IMR-90 (cell line): ENCODE measurements at regions not wholly inside any gene's neighbourhood (a gene's known extent, or its start where the extent isn't known, plus 50 kb on each side); places are given as distances from the start of the nearest gene placed in this dataset.

Experiments used
- ATAC-seq: fragments of 200-7000 bp; cut with Tn5 transposase; 2 replicates; pipeline ENCODE4 v1.9.1; 2020; ENCODE audit warnings: low read depth, mild to moderate bottlenecking, moderate library complexity
- BruUV-seq: library from RNA; stranded (reverse); fragments of 400-500 nt; replicated peaks from 2 replicates; lab custom pipeline; 2021; lab: Mats Ljungman, UMichigan
- CTCF ChIA-PET: fragments of 300-600 bp; formaldehyde crosslinking; extraction: SDS; loops from one replicate; lab custom pipeline; 2021; ENCODE audit warnings: antibody characterized with exemption; lab: Yijun Ruan, JAX
- POLR2A ChIA-PET: fragments of 300-600 bp; sonication (Branson Sonifier 250); formaldehyde crosslinking; loops from one replicate; lab custom pipeline; 2022; ENCODE audit warnings: antibody characterized with exemption; ENCODE audit not compliant: unreplicated experiment; lab: Charles Lee
- DNase-seq: peaks from one replicate; pipeline ENCODE4 v3.0.0; 2013
- H2AFZ ChIP-seq: replicated peaks from 2 replicates; pipeline ENCODE3; 2013; ENCODE audit warnings: low read length, mild to moderate bottlenecking; ENCODE audit not compliant: poor library complexity
- H2AK5ac ChIP-seq: 2 replicates; pipeline ENCODE4 v1.6.1; 2013; ENCODE audit warnings: low read depth, low read length, inconsistent platforms
- H2AK9ac ChIP-seq: replicated peaks from 2 replicates; pipeline ENCODE3; 2013; ENCODE audit warnings: mild to moderate bottlenecking, low read depth, low read length, moderate library complexity; ENCODE audit not compliant: poor library complexity
- H2BK120ac ChIP-seq: 2 replicates; pipeline ENCODE4 v1.6.1; 2013; ENCODE audit warnings: low read depth, low read length, inconsistent platforms
- H2BK15ac ChIP-seq: 3 replicates; pipeline ENCODE4 v1.6.1; 2013; ENCODE audit warnings: low read depth, low read length, inconsistent platforms
- H2BK20ac ChIP-seq: 2 replicates; pipeline ENCODE4 v1.6.1; 2013; ENCODE audit warnings: low read depth, mild to moderate bottlenecking, inconsistent platforms, low read length, moderate library complexity
- H2BK5ac ChIP-seq: 2 replicates; pipeline ENCODE4 v1.6.1; 2013; ENCODE audit warnings: mild to moderate bottlenecking, low read depth, low read length, inconsistent platforms; ENCODE audit not compliant: poor library complexity, severe bottlenecking
- H3K14ac ChIP-seq: replicated peaks from 2 replicates; pipeline ENCODE4 v1.6.1; 2013; ENCODE audit warnings: low read depth, low read length, inconsistent platforms
- H3K18ac ChIP-seq: 2 replicates; pipeline ENCODE4 v1.6.1; 2013; ENCODE audit warnings: low read depth, low read length, control low read depth
- H3K23ac ChIP-seq: 2 replicates; pipeline ENCODE4 v1.6.1; 2013; ENCODE audit warnings: low read depth, low read length, inconsistent platforms
- H3K27ac ChIP-seq: 2 replicates; pipeline ENCODE4 v1.5.1; 2013; ENCODE audit warnings: mild to moderate bottlenecking, control low read depth, low read length; ENCODE audit not compliant: insufficient read depth
- H3K27me3 ChIP-seq: 2 replicates; pipeline ENCODE4 v1.6.1; 2013; ENCODE audit warnings: low read length; ENCODE audit not compliant: control insufficient read depth, insufficient read depth
- H3K36me3 ChIP-seq: 2 replicates; pipeline ENCODE4 v1.6.1; 2013; ENCODE audit warnings: low read length, mixed read lengths; ENCODE audit not compliant: control insufficient read depth, insufficient read depth
- H3K4ac ChIP-seq: 2 replicates; pipeline ENCODE4 v1.6.1; 2013; ENCODE audit warnings: low read depth, low read length, inconsistent platforms
- H3K4me1 ChIP-seq: 2 replicates; pipeline ENCODE4 v1.6.1; 2013; ENCODE audit warnings: low read length, mixed read lengths; ENCODE audit not compliant: control insufficient read depth, insufficient read depth
- H3K4me2 ChIP-seq: 2 replicates; pipeline ENCODE4 v1.6.1; 2013; ENCODE audit warnings: low read depth, mild to moderate bottlenecking, control low read depth, low read length, moderate library complexity
- H3K4me3 ChIP-seq: 2 replicates; pipeline ENCODE4 v1.5.1; 2013; ENCODE audit warnings: low read depth, mild to moderate bottlenecking, control low read depth, low read length, moderate library complexity; ENCODE audit not compliant: insufficient read depth
- H3K56ac ChIP-seq: 2 replicates; pipeline ENCODE4 v1.6.1; 2013; ENCODE audit warnings: low read length, inconsistent platforms; ENCODE audit not compliant: insufficient read depth; ENCODE audit errors: extremely low read depth
- H3K79me1 ChIP-seq, 2 experiments: 2 replicates each; pipeline ENCODE4 v1.6.1; 2013; ENCODE audit warnings: low read length in 2 of 2, inconsistent platforms in 1 of 2, low read depth in 1 of 2
- H3K9ac ChIP-seq: 2 replicates; pipeline ENCODE4 v1.6.1; 2013; ENCODE audit warnings: low read depth, low read length, control low read depth
- H3K9me1 ChIP-seq: 2 replicates; pipeline ENCODE4 v1.6.1; 2013; ENCODE audit warnings: low read length, inconsistent platforms; ENCODE audit not compliant: insufficient read depth
- H3K9me3 ChIP-seq: 2 replicates; pipeline ENCODE4 v1.6.1; 2013; ENCODE audit warnings: low read length; ENCODE audit not compliant: control insufficient read depth, insufficient read depth
- H4K20me1 ChIP-seq: 2 replicates; pipeline ENCODE4 v1.6.1; 2013; ENCODE audit warnings: low read length, inconsistent platforms; ENCODE audit not compliant: insufficient read depth
- H4K5ac ChIP-seq: 2 replicates; pipeline ENCODE4 v1.6.1; 2013; ENCODE audit warnings: mild to moderate bottlenecking, low read depth, low read length, control low read depth
- H4K8ac ChIP-seq, 2 experiments: 2 replicates each; pipeline ENCODE4 v1.6.1; 2013; ENCODE audit warnings: low read depth in 2 of 2, low read length in 2 of 2, control low read depth in 1 of 2, inconsistent platforms in 1 of 2
- H4K91ac ChIP-seq: 2 replicates; pipeline ENCODE4 v1.6.1; 2013; ENCODE audit warnings: low read depth, low read length, inconsistent platforms; ENCODE audit not compliant: insufficient read depth
- POLR2A ChIP-seq: IDR thresholded peaks from 2 replicates; pipeline ENCODE4 v1.6.1; 2012; ENCODE audit warnings: mild to moderate bottlenecking, low read depth, low read length
- RFX5 ChIP-seq: IDR thresholded peaks from 2 replicates; pipeline ENCODE4 v1.8.0; 2012; ENCODE audit warnings: low read depth, mild to moderate bottlenecking, low read length, moderate library complexity
- WGBS, 2 experiments: methylation state at CpG; one replicate each; pipeline versions ENCODE4 v1.1.5 to v1.1.7; 2013; ENCODE audit warnings: missing lambda C conversion rate in 2 of 2; ENCODE audit not compliant: insufficient read length in 1 of 2; ENCODE audit errors: extremely low coverage in 2 of 2; 5-methylcytosine and 5-hydroxymethylcytosine counted together
- dilution Hi-C: fragments of 300-500 bp; cut with HindIII; formaldehyde crosslinking; loops from one replicate; pipeline ENCODE4 v1.14.3; 2018; ENCODE audit warnings: low sequenced_read_pairs; ENCODE audit not compliant: unreplicated experiment
- in situ Hi-C: fragments of 300-500 bp; cut with MboI; formaldehyde crosslinking; loops from 3 replicates; pipeline ENCODE4 v1.14.3; 2019; ENCODE audit warnings: low sequenced_read_pairs, inconsistent platforms, mixed read lengths
- intact Hi-C: fragments of 100-400 bp; cut with micrococcal nuclease; formaldehyde crosslinking; loops from 2 replicates; pipeline ENCODE4 v1.10.0; 2022
- TF ChIP-seq, protein P1 (sequence below): fragments of 150-350 bp; IDR thresholded peaks from 2 replicates; pipeline ENCODE4 v1.6.1; 2016; ENCODE audit warnings: low read depth, mild to moderate bottlenecking, low read length, moderate library complexity, borderline replicate concordance

DNA sequence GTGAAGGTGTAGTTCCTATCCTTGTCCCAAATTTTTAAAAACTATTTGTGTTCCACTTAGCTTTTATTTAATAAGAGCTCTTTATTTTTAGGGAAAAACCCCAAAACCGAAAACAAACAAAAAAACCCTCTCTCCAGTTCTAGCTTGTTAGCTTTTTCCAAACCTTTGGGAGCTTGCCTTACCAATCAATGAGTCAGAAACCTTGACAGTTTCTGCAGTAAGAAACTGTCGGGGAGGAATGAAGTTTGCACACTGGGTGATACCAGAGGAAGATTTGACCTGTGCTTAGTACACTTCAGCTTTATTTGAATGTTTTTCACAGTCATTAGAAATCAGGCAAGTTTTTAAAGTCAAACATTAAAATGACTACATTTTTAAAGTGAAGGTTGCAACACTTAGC lies 105.0 kb downstream of the FAT3 start:
- H4K5ac ChIP-seq = no peak overlapping the region
- no TSS peak for BruUV-seq
- H3K4me3 ChIP-seq = no peak overlapping the region
- H4K91ac ChIP-seq = no peak overlapping the region
- H3K27ac ChIP-seq = no peak overlapping the region
- in situ Hi-C loops = no loop called here
- H3K4ac ChIP-seq = no peak overlapping the region
- 40% methylated on average over 1 of the region's 2 CpGs; no CpG with 5 or more reads in 1 of the 2 experiments for WGBS, 2 experiments
- H3K36me3 ChIP-seq = no peaks in the 10 kb centered on the region
- no peak overlapping the region for H2AFZ ChIP-seq
- no peak overlapping the region for H3K18ac ChIP-seq
- ATAC-seq (peak; percentile 49), DNase-seq (peak; percentile 38)
- dilution Hi-C loops = no loop called here
- H2AK5ac ChIP-seq = no peak overlapping the region
- H3K9me3 ChIP-seq = no peaks in the 10 kb centered on the region
- no peak overlapping the region for H2BK5ac ChIP-seq
- no peak overlapping the region for H4K8ac ChIP-seq
- H3K56ac ChIP-seq = no peak overlapping the region
- no peak overlapping the region for H2AK9ac ChIP-seq
- TF ChIP-seq RFX5 (no peak), POLR2A (no peak)
- TF ChIP-seq, protein P1, sequence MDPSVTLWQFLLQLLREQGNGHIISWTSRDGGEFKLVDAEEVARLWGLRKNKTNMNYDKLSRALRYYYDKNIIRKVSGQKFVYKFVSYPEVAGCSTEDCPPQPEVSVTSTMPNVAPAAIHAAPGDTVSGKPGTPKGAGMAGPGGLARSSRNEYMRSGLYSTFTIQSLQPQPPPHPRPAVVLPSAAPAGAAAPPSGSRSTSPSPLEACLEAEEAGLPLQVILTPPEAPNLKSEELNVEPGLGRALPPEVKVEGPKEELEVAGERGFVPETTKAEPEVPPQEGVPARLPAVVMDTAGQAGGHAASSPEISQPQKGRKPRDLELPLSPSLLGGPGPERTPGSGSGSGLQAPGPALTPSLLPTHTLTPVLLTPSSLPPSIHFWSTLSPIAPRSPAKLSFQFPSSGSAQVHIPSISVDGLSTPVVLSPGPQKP = no peak
- H2BK20ac ChIP-seq = no peak overlapping the region
- H3K27me3 ChIP-seq = no peaks in the 10 kb centered on the region
- ChIA-PET CTCF (interaction anchor here (0.7 kb wide), 1 partner anchor 20 kb away, joined by 4 read pairs; no protein-coding TSS in a partner anchor), POLR2A (no interaction called here)
- no peak overlapping the region for H2BK120ac ChIP-seq
- H3K79me1 ChIP-seq = no peaks in the 10 kb centered on the region
- no peak overlapping the region for H3K23ac ChIP-seq
- no peaks in the 10 kb centered on the region for H4K20me1 ChIP-seq
- no peak overlapping the region for H3K4me2 ChIP-seq
- H3K14ac ChIP-seq = no peak overlapping the region
- no peaks in the 10 kb centered on the region; the same call in 1 of the 2 replicates for H3K4me1 ChIP-seq
- intact Hi-C loops = loop anchor here (5.0 kb wide), 2 partner anchors 53 to 77 kb away; no protein-coding TSS in a partner anchor
- H3K9me1 ChIP-seq = no peaks in the 10 kb centered on the region
- H3K9ac ChIP-seq = no peak overlapping the region
- no peak overlapping the region for H2BK15ac ChIP-seq
